IMR-90 (cell line): ENCODE measurements at regions not wholly inside any gene's neighbourhood (a gene's known extent, or its start where the extent isn't known, plus 50 kb on each side); places are given as distances from the start of the nearest gene placed in this dataset.

Experiments
- ATAC-seq: fragments of 200-7000 bp; cut with Tn5 transposase; 2 replicates; pipeline ENCODE4 v1.9.1; 2020; ENCODE audit warnings: low read depth, mild to moderate bottlenecking, moderate library complexity
- BruUV-seq: library from RNA; stranded (reverse); fragments of 400-500 nt; replicated peaks from 2 replicates; lab custom pipeline; 2021; lab: Mats Ljungman, UMichigan
- CTCF ChIA-PET: fragments of 300-600 bp; formaldehyde crosslinking; extraction: SDS; loops from one replicate; lab custom pipeline; 2021; ENCODE audit warnings: antibody characterized with exemption; lab: Yijun Ruan, JAX
- POLR2A ChIA-PET: fragments of 300-600 bp; sonication (Branson Sonifier 250); formaldehyde crosslinking; loops from one replicate; lab custom pipeline; 2022; ENCODE audit warnings: antibody characterized with exemption; ENCODE audit not compliant: unreplicated experiment; lab: Charles Lee
- DNase-seq: peaks from one replicate; pipeline ENCODE4 v3.0.0; 2013
- H2AFZ ChIP-seq: replicated peaks from 2 replicates; pipeline ENCODE3; 2013; ENCODE audit warnings: low read length, mild to moderate bottlenecking; ENCODE audit not compliant: poor library complexity
- H2AK5ac ChIP-seq: 2 replicates; pipeline ENCODE4 v1.6.1; 2013; ENCODE audit warnings: low read depth, low read length, inconsistent platforms
- H2AK9ac ChIP-seq: replicated peaks from 2 replicates; pipeline ENCODE3; 2013; ENCODE audit warnings: mild to moderate bottlenecking, low read depth, low read length, moderate library complexity; ENCODE audit not compliant: poor library complexity
- H2BK120ac ChIP-seq: 2 replicates; pipeline ENCODE4 v1.6.1; 2013; ENCODE audit warnings: low read depth, low read length, inconsistent platforms
- H2BK15ac ChIP-seq: 3 replicates; pipeline ENCODE4 v1.6.1; 2013; ENCODE audit warnings: low read depth, low read length, inconsistent platforms
- H2BK20ac ChIP-seq: 2 replicates; pipeline ENCODE4 v1.6.1; 2013; ENCODE audit warnings: low read depth, mild to moderate bottlenecking, inconsistent platforms, low read length, moderate library complexity
- H2BK5ac ChIP-seq: 2 replicates; pipeline ENCODE4 v1.6.1; 2013; ENCODE audit warnings: mild to moderate bottlenecking, low read depth, low read length, inconsistent platforms; ENCODE audit not compliant: poor library complexity, severe bottlenecking
- H3K14ac ChIP-seq: replicated peaks from 2 replicates; pipeline ENCODE4 v1.6.1; 2013; ENCODE audit warnings: low read depth, low read length, inconsistent platforms
- H3K18ac ChIP-seq: 2 replicates; pipeline ENCODE4 v1.6.1; 2013; ENCODE audit warnings: low read depth, low read length, control low read depth
- H3K23ac ChIP-seq: 2 replicates; pipeline ENCODE4 v1.6.1; 2013; ENCODE audit warnings: low read depth, low read length, inconsistent platforms
- H3K27ac ChIP-seq: 2 replicates; pipeline ENCODE4 v1.5.1; 2013; ENCODE audit warnings: mild to moderate bottlenecking, control low read depth, low read length; ENCODE audit not compliant: insufficient read depth
- H3K27me3 ChIP-seq: 2 replicates; pipeline ENCODE4 v1.6.1; 2013; ENCODE audit warnings: low read length; ENCODE audit not compliant: control insufficient read depth, insufficient read depth
- H3K36me3 ChIP-seq: 2 replicates; pipeline ENCODE4 v1.6.1; 2013; ENCODE audit warnings: low read length, mixed read lengths; ENCODE audit not compliant: control insufficient read depth, insufficient read depth
- H3K4ac ChIP-seq: 2 replicates; pipeline ENCODE4 v1.6.1; 2013; ENCODE audit warnings: low read depth, low read length, inconsistent platforms
- H3K4me1 ChIP-seq: 2 replicates; pipeline ENCODE4 v1.6.1; 2013; ENCODE audit warnings: low read length, mixed read lengths; ENCODE audit not compliant: control insufficient read depth, insufficient read depth
- H3K4me2 ChIP-seq: 2 replicates; pipeline ENCODE4 v1.6.1; 2013; ENCODE audit warnings: low read depth, mild to moderate bottlenecking, control low read depth, low read length, moderate library complexity
- H3K4me3 ChIP-seq: 2 replicates; pipeline ENCODE4 v1.5.1; 2013; ENCODE audit warnings: low read depth, mild to moderate bottlenecking, control low read depth, low read length, moderate library complexity; ENCODE audit not compliant: insufficient read depth
- H3K56ac ChIP-seq: 2 replicates; pipeline ENCODE4 v1.6.1; 2013; ENCODE audit warnings: low read length, inconsistent platforms; ENCODE audit not compliant: insufficient read depth; ENCODE audit errors: extremely low read depth
- H3K79me1 ChIP-seq, 2 experiments: 2 replicates each; pipeline ENCODE4 v1.6.1; 2013; ENCODE audit warnings: low read length in 2 of 2, inconsistent platforms in 1 of 2, low read depth in 1 of 2
- H3K9ac ChIP-seq: 2 replicates; pipeline ENCODE4 v1.6.1; 2013; ENCODE audit warnings: low read depth, low read length, control low read depth
- H3K9me1 ChIP-seq: 2 replicates; pipeline ENCODE4 v1.6.1; 2013; ENCODE audit warnings: low read length, inconsistent platforms; ENCODE audit not compliant: insufficient read depth
- H3K9me3 ChIP-seq: 2 replicates; pipeline ENCODE4 v1.6.1; 2013; ENCODE audit warnings: low read length; ENCODE audit not compliant: control insufficient read depth, insufficient read depth
- H4K20me1 ChIP-seq: 2 replicates; pipeline ENCODE4 v1.6.1; 2013; ENCODE audit warnings: low read length, inconsistent platforms; ENCODE audit not compliant: insufficient read depth
- H4K5ac ChIP-seq: 2 replicates; pipeline ENCODE4 v1.6.1; 2013; ENCODE audit warnings: mild to moderate bottlenecking, low read depth, low read length, control low read depth
- H4K8ac ChIP-seq, 2 experiments: 2 replicates each; pipeline ENCODE4 v1.6.1; 2013; ENCODE audit warnings: low read depth in 2 of 2, low read length in 2 of 2, control low read depth in 1 of 2, inconsistent platforms in 1 of 2
- H4K91ac ChIP-seq: 2 replicates; pipeline ENCODE4 v1.6.1; 2013; ENCODE audit warnings: low read depth, low read length, inconsistent platforms; ENCODE audit not compliant: insufficient read depth
- BHLHE40 ChIP-seq: fragments of 150-350 bp; IDR thresholded peaks from 2 replicates; pipeline ENCODE4 v1.6.1; 2016; ENCODE audit warnings: mild to moderate bottlenecking, low read depth, low read length
- CEBPB ChIP-seq: IDR thresholded peaks from 2 replicates; pipeline ENCODE4 v1.6.1; 2012; ENCODE audit warnings: low read depth, low read length, improper control_type of control experiment
- CHD1 ChIP-seq: IDR thresholded peaks from 2 replicates; pipeline ENCODE4 v1.6.1; 2012; ENCODE audit warnings: low read depth, low read length, improper control_type of control experiment
- CTCF ChIP-seq: conservative IDR thresholded peaks from 2 replicates; pipeline ENCODE4 v1.5.1; 2012; ENCODE audit warnings: mild to moderate bottlenecking, low read depth, low read length, improper control_type of control experiment
- ELK1 ChIP-seq: fragments of 150-350 bp; IDR thresholded peaks from 2 replicates; pipeline ENCODE4 v1.6.1; 2016; ENCODE audit warnings: low read depth, mild to moderate bottlenecking, low read length, moderate library complexity, borderline replicate concordance
- FOS ChIP-seq: fragments of 150-350 bp; IDR thresholded peaks from 2 replicates; pipeline ENCODE4 v1.6.1; 2016; ENCODE audit warnings: low read depth, low read length
- MAFK ChIP-seq: IDR thresholded peaks from 2 replicates; pipeline ENCODE4 v1.6.1; 2012; ENCODE audit warnings: low read depth, low read length, improper control_type of control experiment
- MAZ ChIP-seq: IDR thresholded peaks from 2 replicates; pipeline ENCODE4 v1.6.1; 2012; ENCODE audit warnings: low read depth, mild to moderate bottlenecking, low read length, improper control_type of control experiment, moderate library complexity, borderline replicate concordance
- MXI1 ChIP-seq: IDR thresholded peaks from 2 replicates; pipeline ENCODE4 v1.6.1; 2012; ENCODE audit warnings: low read depth, mild to moderate bottlenecking, low read length, moderate library complexity, borderline replicate concordance
- NFE2L2 ChIP-seq: fragments of 150-350 bp; IDR thresholded peaks from 2 replicates; pipeline ENCODE4 v1.6.1; 2016; ENCODE audit warnings: low read depth, mild to moderate bottlenecking, low read length
- POLR2A ChIP-seq: IDR thresholded peaks from 2 replicates; pipeline ENCODE4 v1.6.1; 2012; ENCODE audit warnings: mild to moderate bottlenecking, low read depth, low read length
- RAD21 ChIP-seq: IDR thresholded peaks from 2 replicates; pipeline ENCODE4 v1.6.1; 2012; ENCODE audit warnings: low read length, improper control_type of control experiment
- RCOR1 ChIP-seq: IDR thresholded peaks from 2 replicates; pipeline ENCODE4 v1.6.1; 2012; ENCODE audit warnings: mild to moderate bottlenecking, low read length, improper control_type of control experiment; ENCODE audit not compliant: insufficient replicate concordance
- RFX5 ChIP-seq: IDR thresholded peaks from 2 replicates; pipeline ENCODE4 v1.8.0; 2012; ENCODE audit warnings: low read depth, mild to moderate bottlenecking, low read length, moderate library complexity
- SMC3 ChIP-seq: fragments of 150-350 bp; IDR thresholded peaks from 2 replicates; pipeline ENCODE4 v1.6.1; 2016; ENCODE audit warnings: low read depth, mild to moderate bottlenecking, antibody characterized with exemption, low read length, moderate library complexity
- WGBS, 2 experiments: methylation state at CpG; one replicate each; pipeline versions ENCODE4 v1.1.5 to v1.1.7; 2013; ENCODE audit warnings: missing lambda C conversion rate in 2 of 2; ENCODE audit not compliant: insufficient read length in 1 of 2; ENCODE audit errors: extremely low coverage in 2 of 2; 5-methylcytosine and 5-hydroxymethylcytosine counted together
- dilution Hi-C: fragments of 300-500 bp; cut with HindIII; formaldehyde crosslinking; loops from one replicate; pipeline ENCODE4 v1.14.3; 2018; ENCODE audit warnings: low sequenced_read_pairs; ENCODE audit not compliant: unreplicated experiment
- in situ Hi-C: fragments of 300-500 bp; cut with MboI; formaldehyde crosslinking; loops from 3 replicates; pipeline ENCODE4 v1.14.3; 2019; ENCODE audit warnings: low sequenced_read_pairs, inconsistent platforms, mixed read lengths
- intact Hi-C: fragments of 100-400 bp; cut with micrococcal nuclease; formaldehyde crosslinking; loops from 2 replicates; pipeline ENCODE4 v1.10.0; 2022
- TF ChIP-seq, protein P1 (sequence below): fragments of 150-350 bp; IDR thresholded peaks from 2 replicates; pipeline ENCODE4 v1.6.1; 2017; ENCODE audit warnings: mild to moderate bottlenecking, antibody characterized with exemption, low read length, low read depth

GRCh38 chr9:130768891-130769403 is 66.1 kb upstream of the ABL1 start:
- peaks cover 36 to 80% of the 10 kb centered on the region in 2 experiments for H3K79me1 ChIP-seq
- BruUV-seq: no TSS peak
- intact Hi-C loops (no loop called here), in situ Hi-C loops (no loop called here), dilution Hi-C loops (no loop called here)
- no peak overlapping the region for H2BK20ac ChIP-seq
- no peak overlapping the region for H3K27ac ChIP-seq
- no peak overlapping the region for H3K4me2 ChIP-seq
- H3K36me3 ChIP-seq: no peaks in the 10 kb centered on the region
- H2BK15ac ChIP-seq: no peak overlapping the region
- H3K4me1 ChIP-seq: peaks cover 24% of the 10 kb centered on the region
- no peaks in the 10 kb centered on the region for H3K9me3 ChIP-seq
- H2AK9ac ChIP-seq: no peak overlapping the region
- no peaks in the 10 kb centered on the region for H3K27me3 ChIP-seq
- H3K14ac ChIP-seq: no peak overlapping the region
- H4K91ac ChIP-seq: no peak overlapping the region
- ATAC-seq (no peak), DNase-seq (no peak)
- H2BK120ac ChIP-seq: no peak overlapping the region
- H4K8ac ChIP-seq: peak overlapping the region in 1 of 2 experiments; percentile 50; a peak in 1 of 4 replicates
- H3K9me1 ChIP-seq: peaks cover 19% of the 10 kb centered on the region
- no peak overlapping the region for H3K4me3 ChIP-seq
- H4K20me1 ChIP-seq: no peaks in the 10 kb centered on the region
- no peak overlapping the region for H4K5ac ChIP-seq
- ChIA-PET POLR2A (interaction anchor here (0.6 kb wide), 2 partner anchors 42 to 81 kb away, joined by 4 read pairs; no protein-coding TSS in a partner anchor), CTCF (interaction anchor here (1.0 to 1.1 kb wide), 2 partner anchors 8 to 99 kb away, joined by 3 to 4 read pairs; no protein-coding TSS in a partner anchor)
- H3K4ac ChIP-seq: no peak overlapping the region
- H2AFZ ChIP-seq: no peak overlapping the region
- no peak for TF ChIP-seq NFE2L2
- TF ChIP-seq, protein P1, sequence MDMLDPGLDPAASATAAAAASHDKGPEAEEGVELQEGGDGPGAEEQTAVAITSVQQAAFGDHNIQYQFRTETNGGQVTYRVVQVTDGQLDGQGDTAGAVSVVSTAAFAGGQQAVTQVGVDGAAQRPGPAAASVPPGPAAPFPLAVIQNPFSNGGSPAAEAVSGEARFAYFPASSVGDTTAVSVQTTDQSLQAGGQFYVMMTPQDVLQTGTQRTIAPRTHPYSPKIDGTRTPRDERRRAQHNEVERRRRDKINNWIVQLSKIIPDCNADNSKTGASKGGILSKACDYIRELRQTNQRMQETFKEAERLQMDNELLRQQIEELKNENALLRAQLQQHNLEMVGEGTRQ: no peak
- no peak for TF ChIP-seq CHD1
- no peak for TF ChIP-seq RAD21
- no peak for TF ChIP-seq MAZ
- TF ChIP-seq CTCF: no peak
- TF ChIP-seq ELK1: no peak
- TF ChIP-seq MXI1: no peak
- no peak for TF ChIP-seq CEBPB
- no peak for TF ChIP-seq RCOR1
- no peak for TF ChIP-seq SMC3
- TF ChIP-seq RFX5: no peak
- TF ChIP-seq BHLHE40: no peak
- TF ChIP-seq POLR2A: no peak
- TF ChIP-seq MAFK: no peak
- TF ChIP-seq FOS: no peak
- H3K18ac ChIP-seq: no peak overlapping the region
- no peak overlapping the region for H3K9ac ChIP-seq
- H3K56ac ChIP-seq: no peak overlapping the region
- H2BK5ac ChIP-seq: peak overlapping the region; percentile 16
- peak overlapping the region; percentile 48; the same call in 1 of the 2 replicates for H3K23ac ChIP-seq
- no CpG with 5 or more reads among the region's 6 CpGs for WGBS, 2 experiments
- no peak overlapping the region for H2AK5ac ChIP-seq
